OCI-LY1 (cell line): ENCODE measurements at regions not wholly inside any gene's neighbourhood (a gene's known extent, or its start where the extent isn't known, plus 50 kb on each side); places are given as distances from the start of the nearest gene placed in this dataset.

Experiments used
- H2AFZ ChIP-seq: fragments of 200-600 bp; sonication (generic), shearing (Covaris generic); 2 replicates; pipeline ENCODE4 v1.6.0; 2014; ENCODE audit warnings: antibody characterized with exemption, mild to moderate bottlenecking, low read length
- H3F3A ChIP-seq: fragments of 200-600 bp; sonication (generic), shearing (Covaris generic); 2 replicates; pipeline ENCODE4 v1.6.0; 2014; ENCODE audit warnings: mild to moderate bottlenecking, antibody characterized with exemption, low read length, moderate library complexity; ENCODE audit not compliant: insufficient read depth
- H3K27ac ChIP-seq: fragments of 200-600 bp; sonication (generic); 2 replicates; pipeline ENCODE4 v1.5.1; 2014; ENCODE audit warnings: low read length, mixed run types, mild to moderate bottlenecking, low read depth; ENCODE audit not compliant: poor library complexity, severe bottlenecking
- H3K27me3 ChIP-seq: fragments of 200-600 bp; sonication (generic); 2 replicates; pipeline ENCODE4 v1.6.0; 2014; ENCODE audit warnings: antibody characterized with exemption, mild to moderate bottlenecking, low read length, moderate library complexity; ENCODE audit not compliant: insufficient read depth
- H3K36me3 ChIP-seq: fragments of 200-600 bp; sonication (generic); 2 replicates; pipeline ENCODE4 v1.6.1; 2014; ENCODE audit warnings: mild to moderate bottlenecking, antibody characterized with exemption, low read length, moderate library complexity, mixed read lengths; ENCODE audit not compliant: insufficient read depth
- H3K4me1 ChIP-seq: fragments of 200-600 bp; sonication (generic); 2 replicates; pipeline ENCODE4 v1.5.1; 2014; ENCODE audit warnings: mild to moderate bottlenecking, low read length, moderate library complexity; ENCODE audit not compliant: insufficient read depth, severe bottlenecking
- H3K4me2 ChIP-seq: fragments of 200-600 bp; sonication (generic), shearing (Covaris generic); 2 replicates; pipeline ENCODE4 v1.6.1; 2014; ENCODE audit warnings: low read length
- H3K4me3 ChIP-seq: fragments of 200-600 bp; sonication (generic); 2 replicates; pipeline ENCODE4 v1.5.1; 2014; ENCODE audit warnings: low read length, low read depth, mild to moderate bottlenecking, mixed read lengths; ENCODE audit not compliant: poor library complexity, severe bottlenecking
- H3K79me2 ChIP-seq: fragments of 200-600 bp; shearing (Covaris generic); 2 replicates; pipeline ENCODE4 v1.6.1; 2016; ENCODE audit warnings: mixed run types, low read length, mixed read lengths; ENCODE audit not compliant: insufficient read depth
- H3K9ac ChIP-seq: fragments of 200-600 bp; sonication (generic), shearing (Covaris generic); 2 replicates; pipeline ENCODE4 v1.6.1; 2014; ENCODE audit warnings: mild to moderate bottlenecking, low read length, mixed read lengths
- H3K9me2 ChIP-seq: fragments of 200-600 bp; sonication (generic), shearing (Covaris generic); 2 replicates; pipeline ENCODE4 v1.6.1; 2014; ENCODE audit warnings: low read depth, mild to moderate bottlenecking, low read length, mixed read lengths
- H3K9me3 ChIP-seq: fragments of 200-600 bp; shearing (Covaris generic); 2 replicates; pipeline ENCODE4 v1.6.1; 2014; ENCODE audit warnings: low read length, mixed read lengths
- H4K20me1 ChIP-seq: fragments of 200-600 bp; sonication (generic), shearing (Covaris generic); 2 replicates; pipeline ENCODE4 v1.6.0; 2016; ENCODE audit warnings: mild to moderate bottlenecking, low read length; ENCODE audit not compliant: insufficient read depth
- EZH2 ChIP-seq: fragments of 200-600 bp; sonication (generic), shearing (Covaris generic); IDR thresholded peaks from 2 replicates; pipeline ENCODE4 v1.8.0; 2017; ENCODE audit warnings: borderline replicate concordance, mixed run types, mild to moderate bottlenecking, antibody characterized with exemption, low read length, moderate library complexity, mixed read lengths
- TF ChIP-seq, protein P1 (sequence below): fragments of 200-600 bp; sonication (generic), shearing (Covaris generic); IDR thresholded peaks from 2 replicates; pipeline ENCODE4 v1.5.1; 2017; ENCODE audit warnings: mild to moderate bottlenecking, antibody characterized with exemption, low read length, moderate library complexity, mixed read lengths

- H2AFZ ChIP-seq, result no peak overlapping the region
Observed at GRCh38 chr5:112472614-112473013, 53.5 kb upstream of the EPB41L4A start.

DNA sequence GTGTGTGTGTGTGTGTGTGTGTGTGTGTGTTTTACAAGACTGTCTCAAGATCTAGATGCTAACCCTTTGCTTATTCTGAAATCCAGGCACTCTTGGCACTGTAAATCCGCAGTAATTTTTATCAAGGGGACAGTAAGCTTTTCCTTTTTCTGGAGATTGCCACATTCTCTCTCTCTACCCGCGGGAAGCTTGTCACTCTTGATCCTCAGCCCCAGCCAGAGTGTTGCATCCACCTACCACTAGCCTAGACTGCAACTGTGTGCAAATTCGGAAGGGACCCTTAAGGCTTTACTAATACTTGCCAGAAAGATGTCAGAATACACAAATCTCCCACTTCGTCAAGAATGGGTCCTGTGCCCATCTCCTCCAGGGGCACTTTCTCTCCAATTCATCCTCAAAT is 54.9 kb upstream of the EPB41L4A start:
- no peak overlapping the region for H2AFZ ChIP-seq
- H4K20me1 ChIP-seq, result no peaks in the 10 kb centered on the region
- H3K9me3 ChIP-seq, result no peaks in the 10 kb centered on the region
- H3F3A ChIP-seq, result no peaks in the 10 kb centered on the region
- no peaks in the 10 kb centered on the region for H3K27me3 ChIP-seq
- no peaks in the 10 kb centered on the region for H3K4me1 ChIP-seq
- H3K27ac ChIP-seq, result no peak overlapping the region
- H3K4me2 ChIP-seq, result no peak overlapping the region
- no peaks in the 10 kb centered on the region for H3K79me2 ChIP-seq
- H3K9ac ChIP-seq, result no peak overlapping the region
- no peak for TF ChIP-seq EZH2
- TF ChIP-seq, protein P1, sequence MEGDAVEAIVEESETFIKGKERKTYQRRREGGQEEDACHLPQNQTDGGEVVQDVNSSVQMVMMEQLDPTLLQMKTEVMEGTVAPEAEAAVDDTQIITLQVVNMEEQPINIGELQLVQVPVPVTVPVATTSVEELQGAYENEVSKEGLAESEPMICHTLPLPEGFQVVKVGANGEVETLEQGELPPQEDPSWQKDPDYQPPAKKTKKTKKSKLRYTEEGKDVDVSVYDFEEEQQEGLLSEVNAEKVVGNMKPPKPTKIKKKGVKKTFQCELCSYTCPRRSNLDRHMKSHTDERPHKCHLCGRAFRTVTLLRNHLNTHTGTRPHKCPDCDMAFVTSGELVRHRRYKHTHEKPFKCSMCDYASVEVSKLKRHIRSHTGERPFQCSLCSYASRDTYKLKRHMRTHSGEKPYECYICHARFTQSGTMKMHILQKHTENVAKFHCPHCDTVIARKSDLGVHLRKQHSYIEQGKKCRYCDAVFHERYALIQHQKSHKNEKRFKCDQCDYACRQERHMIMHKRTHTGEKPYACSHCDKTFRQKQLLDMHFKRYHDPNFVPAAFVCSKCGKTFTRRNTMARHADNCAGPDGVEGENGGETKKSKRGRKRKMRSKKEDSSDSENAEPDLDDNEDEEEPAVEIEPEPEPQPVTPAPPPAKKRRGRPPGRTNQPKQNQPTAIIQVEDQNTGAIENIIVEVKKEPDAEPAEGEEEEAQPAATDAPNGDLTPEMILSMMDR, result no peak
- H3K4me3 ChIP-seq, result no peak overlapping the region
- H3K9me2 ChIP-seq, result no peaks in the 10 kb centered on the region
- H3K36me3 ChIP-seq, result no peaks in the 10 kb centered on the region

More at GRCh38 chr5:112472614-112473013, 53.5 kb upstream of the EPB41L4A start:
- Histone ChIP-seq H3K9me3 (no peaks in the 10 kb centered on the region), H3K4me2 (no peak overlapping the region), H3K4me1 (no peaks in the 10 kb centered on the region), H3K36me3 (no peaks in the 10 kb centered on the region), H3K79me2 (no peaks in the 10 kb centered on the region), H3K27ac (no peak overlapping the region), H4K20me1 (no peaks in the 10 kb centered on the region), H3K27me3 (no peaks in the 10 kb centered on the region), H3K9me2 (no peaks in the 10 kb centered on the region), H3F3A (no peaks in the 10 kb centered on the region), H3K9ac (no peak overlapping the region), H3K4me3 (no peak overlapping the region)
- TF ChIP-seq EZH2, result no peak
- TF ChIP-seq, protein P1, result no peak

- no peaks in the 10 kb centered on the region for H3K36me3 ChIP-seq
- H3K4me1 ChIP-seq, result no peaks in the 10 kb centered on the region
- no peak overlapping the region for H3K4me3 ChIP-seq
- no peaks in the 10 kb centered on the region for H3F3A ChIP-seq
- H3K27ac ChIP-seq, result no peak overlapping the region
- H3K9ac ChIP-seq, result no peak overlapping the region
- no peak overlapping the region for H2AFZ ChIP-seq
- H3K4me2 ChIP-seq, result no peak overlapping the region
- no peaks in the 10 kb centered on the region for H4K20me1 ChIP-seq
- H3K79me2 ChIP-seq, result no peaks in the 10 kb centered on the region
- no peaks in the 10 kb centered on the region for H3K9me3 ChIP-seq
- no peak for TF ChIP-seq EZH2
- TF ChIP-seq, protein P1, result no peak
- H3K27me3 ChIP-seq, result no peaks in the 10 kb centered on the region
- H3K9me2 ChIP-seq, result no peaks in the 10 kb centered on the region
Observed at GRCh38 chr5:112475747-112476365, 56.8 kb upstream of the EPB41L4A start.
